HepG2 (cell line): ENCODE measurements at regions not wholly inside any gene's neighbourhood (a gene's known extent, or its start where the extent isn't known, plus 50 kb on each side); places are given as distances from the start of the nearest gene placed in this dataset.

Source experiments
- CTCF ChIP-seq: sonication (generic); formaldehyde crosslinking; IDR thresholded peaks from 2 replicates; pipeline ENCODE4 v1.5.0; 2020; ENCODE audit warnings: mild to moderate bottlenecking, missing genetic modification reagents, moderate library complexity
- DRAP1 ChIP-seq: IDR thresholded peaks from 2 replicates; pipeline ENCODE4 v1.6.1; 2016; ENCODE audit warnings: missing genetic modification reagents, missing compliant biosample characterization
- MLXIP ChIP-seq: sonication (generic); formaldehyde crosslinking; IDR thresholded peaks from 2 replicates; pipeline ENCODE4 v1.9.0; 2021; ENCODE audit warnings: missing genetic modification reagents, borderline replicate concordance
- MXD3 ChIP-seq: IDR thresholded peaks from 2 replicates; pipeline ENCODE4 v1.6.1; 2016; ENCODE audit warnings: mild to moderate bottlenecking, missing biosample characterization, missing genetic modification reagents
- TAF1 ChIP-seq: sonication (generic); formaldehyde crosslinking; IDR thresholded peaks from 2 replicates; pipeline ENCODE4 v1.4.0; 2020; ENCODE audit warnings: missing genetic modification reagents
- ZNF512 ChIP-seq: sonication (generic); formaldehyde crosslinking; IDR thresholded peaks from 2 replicates; pipeline ENCODE4 v1.4.0; 2020; ENCODE audit warnings: mild to moderate bottlenecking, missing genetic modification reagents
- ZNF644 ChIP-seq: IDR thresholded peaks from 2 replicates; pipeline ENCODE4 v1.6.1; 2016; ENCODE audit warnings: low read depth

- TF ChIP-seq CTCF (CRISPR knock-in tag): no peak
- TF ChIP-seq ZNF512 (CRISPR knock-in tag): no peak
- no peak for TF ChIP-seq MLXIP (CRISPR knock-in tag)
- no peak for TF ChIP-seq DRAP1 (CRISPR knock-in tag)
- no peak for TF ChIP-seq MXD3
- no peak for TF ChIP-seq ZNF644 (CRISPR knock-in tag)
- no peak for TF ChIP-seq TAF1
Observed at GRCh38 chr12:76711241-76711640, 52.7 kb upstream of the ZDHHC17 start.
